Uterus (tissue), 3 donors: ENCODE measurements at regions not wholly inside any gene's neighbourhood (a gene's known extent, or its start where the extent isn't known, plus 50 kb on each side); places are given as distances from the start of the nearest gene placed in this dataset.

Source experiments
- DNase-seq, 2 donors: peaks; one replicate each; pipeline ENCODE4 v3.0.0-alpha.2; 2019 to 2020
- H3K27ac ChIP-seq, 2 donors: fragments of 200-600 bp; sonication (generic); 1 replicate in 1 of 2; 2 replicates in 1 of 2; pipeline ENCODE4 v1.5.1; 2016 to 2018
- H3K27me3 ChIP-seq, 2 donors: fragments of 200-600 bp; sonication (generic); one replicate each; pipeline ENCODE4 v1.5.1; 2018 to 2019; ENCODE audit warnings: control low read depth in 1 of 2
- H3K36me3 ChIP-seq, 2 donors: fragments of 200-600 bp; sonication (generic); one replicate each; pipeline ENCODE4 v1.5.1; 2019; ENCODE audit warnings: control low read depth in 1 of 2
- H3K4me1 ChIP-seq, 2 donors: fragments of 200-600 bp; sonication (generic); one replicate each; pipeline ENCODE4 v1.5.1; 2018 to 2019; ENCODE audit warnings: control low read depth in 1 of 2
- H3K4me3 ChIP-seq, 2 donors: fragments of 200-600 bp; sonication (generic); 1 replicate in 1 of 2; 2 replicates in 1 of 2; pipeline ENCODE4 v1.5.1; 2018 to 2019; ENCODE audit warnings: mild to moderate bottlenecking in 1 of 2
- H3K9me3 ChIP-seq, 2 donors: fragments of 200-600 bp; sonication (generic); one replicate each; pipeline ENCODE4 v1.5.1; 2019; ENCODE audit warnings: control low read depth in 1 of 2
- POLR2A ChIP-seq, 2 donors: fragments of 450-650 bp; IDR thresholded peaks; one replicate each; pipeline ENCODE4 v1.6.1; 2016; ENCODE audit warnings: antibody characterized with exemption in 2 of 2, mild to moderate bottlenecking in 1 of 2, moderate library complexity in 1 of 2
- intact Hi-C: fragments of 100-400 bp; cut with DNase I; formaldehyde crosslinking; loops from one replicate; pipeline ENCODE4 v1.15.1; 2023; ENCODE audit warnings: low total_unique reads
- TF ChIP-seq, protein P1 (sequence below), 4 experiments: fragments of 200-600 bp in 2 of 4; fragments of 450-650 bp in 2 of 4; sonication (generic) in 2 of 4; IDR thresholded peaks; one replicate each; pipeline ENCODE4 v1.5.1; 2016 to 2019; ENCODE audit warnings: antibody characterized with exemption in 4 of 4, mild to moderate bottlenecking in 2 of 4, moderate library complexity in 1 of 4
- donor health status: DM: yes; HTN: yes; CAD: no.

DNA sequence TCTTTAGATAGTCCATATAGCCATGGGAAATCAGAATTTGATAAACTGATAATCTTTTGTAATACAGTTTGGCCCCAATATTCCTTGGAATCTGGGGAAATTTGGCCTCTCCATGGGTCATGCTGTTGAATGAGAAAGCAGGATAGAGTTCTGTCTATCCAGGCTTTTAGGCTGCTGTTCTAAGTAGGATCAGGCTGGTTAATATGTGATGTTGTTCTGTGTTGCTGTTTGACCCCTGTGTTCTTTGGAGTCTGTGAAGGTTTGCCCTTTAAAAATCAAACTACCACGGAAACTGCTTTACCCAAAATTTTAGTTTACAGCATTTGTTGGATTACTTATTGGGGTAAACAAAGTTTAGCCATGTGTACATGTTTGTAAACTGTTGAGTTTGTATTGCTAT lies 114.5 kb downstream of the ZNF330 start:
- Histone ChIP-seq H3K27ac (no peak overlapping the region), H3K4me3 (no peak overlapping the region)
- TF ChIP-seq, protein P1, sequence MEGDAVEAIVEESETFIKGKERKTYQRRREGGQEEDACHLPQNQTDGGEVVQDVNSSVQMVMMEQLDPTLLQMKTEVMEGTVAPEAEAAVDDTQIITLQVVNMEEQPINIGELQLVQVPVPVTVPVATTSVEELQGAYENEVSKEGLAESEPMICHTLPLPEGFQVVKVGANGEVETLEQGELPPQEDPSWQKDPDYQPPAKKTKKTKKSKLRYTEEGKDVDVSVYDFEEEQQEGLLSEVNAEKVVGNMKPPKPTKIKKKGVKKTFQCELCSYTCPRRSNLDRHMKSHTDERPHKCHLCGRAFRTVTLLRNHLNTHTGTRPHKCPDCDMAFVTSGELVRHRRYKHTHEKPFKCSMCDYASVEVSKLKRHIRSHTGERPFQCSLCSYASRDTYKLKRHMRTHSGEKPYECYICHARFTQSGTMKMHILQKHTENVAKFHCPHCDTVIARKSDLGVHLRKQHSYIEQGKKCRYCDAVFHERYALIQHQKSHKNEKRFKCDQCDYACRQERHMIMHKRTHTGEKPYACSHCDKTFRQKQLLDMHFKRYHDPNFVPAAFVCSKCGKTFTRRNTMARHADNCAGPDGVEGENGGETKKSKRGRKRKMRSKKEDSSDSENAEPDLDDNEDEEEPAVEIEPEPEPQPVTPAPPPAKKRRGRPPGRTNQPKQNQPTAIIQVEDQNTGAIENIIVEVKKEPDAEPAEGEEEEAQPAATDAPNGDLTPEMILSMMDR (IDR thresholded peaks at IDR 0.05) = no peak
- TF ChIP-seq POLR2A (IDR thresholded peaks at IDR 0.05) = no peak

DNA sequence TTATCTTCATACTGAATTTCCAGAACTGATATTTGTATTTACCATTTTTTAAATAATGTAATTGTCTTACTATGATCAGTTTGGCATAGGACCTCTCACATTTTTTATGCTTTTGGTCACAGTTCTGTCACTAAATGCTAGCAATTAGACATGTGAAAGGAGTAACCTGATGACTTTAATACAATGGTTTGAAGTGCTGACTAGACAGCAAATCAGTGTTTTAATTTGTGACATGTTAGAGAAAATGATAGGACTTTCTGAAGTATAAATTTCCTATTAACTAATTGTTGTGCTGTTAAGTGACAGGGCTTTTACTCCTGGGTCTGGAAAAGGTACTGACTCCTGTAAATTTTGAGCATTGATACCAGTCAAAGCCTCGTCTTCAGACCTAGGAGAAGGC lies 117.5 kb downstream of the ZNF330 start:
- intact Hi-C loops = no loop called here
- DNase-seq = no peak
- TF ChIP-seq, protein P1 (IDR thresholded peaks at IDR 0.05) = no peak
- no peak for TF ChIP-seq POLR2A (IDR thresholded peaks at IDR 0.05)
- H3K9me3 ChIP-seq = no peaks in the 10 kb centered on the region
- H3K27ac ChIP-seq = no peak overlapping the region
- no peaks in the 10 kb centered on the region for H3K4me1 ChIP-seq
- no peak overlapping the region for H3K4me3 ChIP-seq
- no peaks in the 10 kb centered on the region for H3K36me3 ChIP-seq
- H3K27me3 ChIP-seq = no peaks in the 10 kb centered on the region

More for the DNA sequence above, 114.5 kb downstream of the ZNF330 start:
- Histone ChIP-seq H3K9me3 (no peaks in the 10 kb centered on the region), H3K36me3 (no peaks in the 10 kb centered on the region), H3K27me3 (no peaks in the 10 kb centered on the region), H3K4me1 (no peaks in the 10 kb centered on the region)
- DNase-seq = no peak
- intact Hi-C loops = no loop called here

DNA sequence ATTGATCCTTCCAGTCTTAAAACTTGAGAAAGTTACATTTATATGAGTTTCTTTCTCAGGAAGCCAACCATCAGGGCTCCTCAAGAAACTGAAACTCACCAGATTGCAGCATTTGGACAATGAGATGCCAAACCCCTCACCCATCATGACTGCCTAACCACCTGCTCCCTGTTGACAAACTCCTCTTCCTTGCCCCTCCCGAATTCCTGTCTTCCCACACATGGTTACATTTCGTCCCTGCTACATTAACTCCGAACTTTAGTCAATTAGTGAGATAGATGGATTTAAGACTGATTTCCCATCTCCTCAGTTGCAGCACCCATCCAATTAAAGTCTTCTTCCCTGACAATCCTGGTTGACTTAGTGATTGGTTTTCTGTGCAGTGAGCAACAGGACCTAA lies 118.7 kb downstream of the ZNF330 start:
- H3K27ac ChIP-seq = no peak overlapping the region
- DNase-seq = no peak
- intact Hi-C loops = no loop called here
- no peak overlapping the region for H3K4me3 ChIP-seq
- no peak for TF ChIP-seq POLR2A (IDR thresholded peaks at IDR 0.05)
- TF ChIP-seq, protein P1 (IDR thresholded peaks at IDR 0.05) = no peak
- H3K4me1 ChIP-seq = no peaks in the 10 kb centered on the region
- no peaks in the 10 kb centered on the region for H3K36me3 ChIP-seq
- no peaks in the 10 kb centered on the region for H3K9me3 ChIP-seq
- no peaks in the 10 kb centered on the region for H3K27me3 ChIP-seq

DNA sequence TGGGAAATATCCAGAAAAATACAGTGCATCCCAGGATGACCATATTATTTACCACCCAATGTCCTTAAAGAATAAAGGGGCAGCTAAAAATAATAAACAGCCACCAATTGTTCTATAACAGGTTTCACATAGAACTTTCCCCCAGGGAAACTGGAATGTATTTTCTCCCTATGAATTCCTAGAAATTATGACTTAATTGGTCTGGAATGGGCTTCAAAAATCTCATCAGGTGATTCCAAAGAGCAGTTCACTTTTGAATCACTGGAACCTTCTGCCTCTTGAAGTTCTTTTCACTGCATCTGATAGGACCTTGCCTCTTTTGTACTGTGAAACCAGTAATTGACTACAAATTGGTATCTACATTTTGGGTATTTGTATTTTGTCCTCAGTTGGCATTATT lies 119.3 kb downstream of the ZNF330 start:
- H3K9me3 ChIP-seq = no peaks in the 10 kb centered on the region
- H3K27ac ChIP-seq = no peak overlapping the region
- no peak for TF ChIP-seq POLR2A (IDR thresholded peaks at IDR 0.05)
- TF ChIP-seq, protein P1 (IDR thresholded peaks at IDR 0.05) = no peak
- no peak for DNase-seq
- no peaks in the 10 kb centered on the region for H3K4me1 ChIP-seq
- H3K36me3 ChIP-seq = no peaks in the 10 kb centered on the region
- intact Hi-C loops = no loop called here
- no peak overlapping the region for H3K4me3 ChIP-seq
- H3K27me3 ChIP-seq = no peaks in the 10 kb centered on the region

DNA sequence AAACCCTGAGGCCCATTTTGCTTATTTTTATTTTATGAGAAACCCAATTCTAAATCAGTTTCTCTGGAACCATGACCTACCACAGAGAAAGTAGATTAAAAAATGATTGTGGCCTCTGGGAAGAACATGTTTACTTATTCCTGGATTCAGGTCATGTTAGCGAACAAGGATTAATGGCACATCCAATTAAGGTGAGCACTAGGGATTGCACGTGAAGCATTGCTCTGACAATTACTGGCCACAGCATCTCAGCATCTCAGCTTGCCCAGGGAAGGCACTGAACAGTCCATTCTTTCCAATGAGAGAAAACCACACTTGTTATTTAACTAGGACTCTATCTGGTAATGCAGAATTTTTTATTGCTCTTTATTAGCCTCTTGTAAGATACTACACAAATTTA lies 119.8 kb downstream of the ZNF330 start:
- H3K27ac ChIP-seq = no peak overlapping the region
- TF ChIP-seq POLR2A (IDR thresholded peaks at IDR 0.05) = no peak
- TF ChIP-seq, protein P1 (IDR thresholded peaks at IDR 0.05) = no peak
- intact Hi-C loops = no loop called here
- DNase-seq = no peak
- H3K27me3 ChIP-seq = no peaks in the 10 kb centered on the region
- no peaks in the 10 kb centered on the region for H3K4me1 ChIP-seq
- no peaks in the 10 kb centered on the region for H3K36me3 ChIP-seq
- no peaks in the 10 kb centered on the region for H3K9me3 ChIP-seq
- no peak overlapping the region for H3K4me3 ChIP-seq
